ENCODE measurements at regions not wholly inside any gene's neighbourhood (a gene's known extent, or its start where the extent isn't known, plus 50 kb on each side); places are given as distances from the start of the nearest gene placed in this dataset.

GRCh38 chr6:15039136-15039535 is 206.7 kb upstream of the JARID2 start:
- ChIA-PET POLR2A (no interaction called here), CTCF (no interaction called here)
- no peak for TF ChIP-seq CTCF (IDR thresholded peaks at IDR 0.05; ENCODE audit: insufficient read depth in 1 of 2, low read depth in 1 of 2, low read length in 1 of 2, severe bottlenecking in 1 of 2, unreplicated experiment in 1 of 2)
- no peak overlapping the region for H3K27ac Mint-ChIP-seq (ENCODE audit: unreplicated experiment)
- H3K9me3 Mint-ChIP-seq (ENCODE audit: unreplicated experiment), result no peaks in the 10 kb centered on the region
- Histone ChIP-seq H3K4me1 (peaks cover 21% of the 10 kb centered on the region), H3K27me3 (replicated peaks; ENCODE audit: control insufficient read depth, insufficient read depth, low read length) (no peaks in the 10 kb centered on the region), H3K36me3 (ENCODE audit: control insufficient read depth, insufficient read depth, low read length) (no peaks in the 10 kb centered on the region), H3K9me3 (no peaks in the 10 kb centered on the region), H3K4me3 (ENCODE audit: low read depth, low read length) (no peak overlapping the region)
- DNase-seq, result no peak
- no peak overlapping the region for H3K4me3 Mint-ChIP-seq (ENCODE audit: unreplicated experiment)
- BruUV-seq (replicated peaks), result no TSS peak
- no peaks in the 10 kb centered on the region for H3K27me3 Mint-ChIP-seq (ENCODE audit: insufficient read depth, unreplicated experiment)
- intact Hi-C loops (cut with micrococcal nuclease; ENCODE audit: unreplicated experiment), result no loop called here
- no peaks in the 10 kb centered on the region for H3K36me3 Mint-ChIP-seq (ENCODE audit: insufficient read depth, unreplicated experiment)
- H3K4me1 Mint-ChIP-seq (ENCODE audit: low read depth, unreplicated experiment), result peaks cover 3% of the 10 kb centered on the region

GRCh38 chr6:15042938-15043337 is 202.9 kb upstream of the JARID2 start:
- H3K27ac Mint-ChIP-seq (ENCODE audit: unreplicated experiment), result no peak overlapping the region
- intact Hi-C loops (cut with micrococcal nuclease; ENCODE audit: unreplicated experiment), result no loop called here
- no TSS peak for BruUV-seq (replicated peaks)

GRCh38 chr6:15044146-15044882 is 201.6 kb upstream of the JARID2 start:
- Histone ChIP-seq H3K4me3 (ENCODE audit: low read depth, low read length) (no peak overlapping the region), H3K4me1 (peaks cover 26% of the 10 kb centered on the region), H3K27me3 (replicated peaks; ENCODE audit: control insufficient read depth, insufficient read depth, low read length) (no peaks in the 10 kb centered on the region), H3K36me3 (ENCODE audit: control insufficient read depth, insufficient read depth, low read length) (no peaks in the 10 kb centered on the region), H3K9me3 (no peaks in the 10 kb centered on the region)
- H3K36me3 Mint-ChIP-seq (ENCODE audit: insufficient read depth, unreplicated experiment), result no peaks in the 10 kb centered on the region
- intact Hi-C loops (cut with micrococcal nuclease; ENCODE audit: unreplicated experiment), result no loop called here
- ChIA-PET CTCF (no interaction called here), POLR2A (no interaction called here)
- H3K27ac Mint-ChIP-seq (ENCODE audit: unreplicated experiment), result peak overlapping the region; percentile 27
- H3K4me1 Mint-ChIP-seq (ENCODE audit: low read depth, unreplicated experiment), result peaks cover 13% of the 10 kb centered on the region
- BruUV-seq (replicated peaks), result no TSS peak
- no peak overlapping the region for H3K4me3 Mint-ChIP-seq (ENCODE audit: unreplicated experiment)
- no peaks in the 10 kb centered on the region for H3K27me3 Mint-ChIP-seq (ENCODE audit: insufficient read depth, unreplicated experiment)
- peak in 1 of 2 experiments; percentile 5 for DNase-seq
- TF ChIP-seq CTCF (IDR thresholded peaks at IDR 0.05; ENCODE audit: insufficient read depth in 1 of 2, low read depth in 1 of 2, low read length in 1 of 2, severe bottlenecking in 1 of 2, unreplicated experiment in 1 of 2), result no peak
- H3K9me3 Mint-ChIP-seq (ENCODE audit: unreplicated experiment), result no peaks in the 10 kb centered on the region

More at GRCh38 chr6:15042938-15043337, 202.9 kb upstream of the JARID2 start:
- ChIA-PET POLR2A (no interaction called here), CTCF (no interaction called here)
- no peak for TF ChIP-seq CTCF (IDR thresholded peaks at IDR 0.05; ENCODE audit: insufficient read depth in 1 of 2, low read depth in 1 of 2, low read length in 1 of 2, severe bottlenecking in 1 of 2, unreplicated experiment in 1 of 2)
- no peaks in the 10 kb centered on the region for H3K9me3 Mint-ChIP-seq (ENCODE audit: unreplicated experiment)
- H3K4me3 ChIP-seq (ENCODE audit: low read depth, low read length), result no peak overlapping the region
- peaks cover 26% of the 10 kb centered on the region for H3K4me1 ChIP-seq
- peaks cover 13% of the 10 kb centered on the region for H3K4me1 Mint-ChIP-seq (ENCODE audit: low read depth, unreplicated experiment)
- no peaks in the 10 kb centered on the region for H3K36me3 ChIP-seq (ENCODE audit: control insufficient read depth, insufficient read depth, low read length)
- H3K4me3 Mint-ChIP-seq (ENCODE audit: unreplicated experiment), result no peak overlapping the region
- no peaks in the 10 kb centered on the region for H3K27me3 ChIP-seq (replicated peaks; ENCODE audit: control insufficient read depth, insufficient read depth, low read length)
- H3K9me3 ChIP-seq, result no peaks in the 10 kb centered on the region
- no peaks in the 10 kb centered on the region for H3K36me3 Mint-ChIP-seq (ENCODE audit: insufficient read depth, unreplicated experiment)
- H3K27me3 Mint-ChIP-seq (ENCODE audit: insufficient read depth, unreplicated experiment), result no peaks in the 10 kb centered on the region
- DNase-seq, result no peak

All from Caco-2 (cell line).